ENCODE measurements at regions not wholly inside any gene's neighbourhood (a gene's known extent, or its start where the extent isn't known, plus 50 kb on each side); places are given as distances from the start of the nearest gene placed in this dataset.

- POLR2A ChIA-PET: no interaction called here
- no peak for TF ChIP-seq EZH2 (IDR thresholded peaks at IDR 0.05; ENCODE audit: borderline replicate concordance, low read depth, low read length, severe bottlenecking)
- TF ChIP-seq POLR2A (IDR thresholded peaks at IDR 0.05; ENCODE audit: low read depth, low read length): no peak
- Histone ChIP-seq H4K20me1 (replicated peaks; ENCODE audit: control insufficient read depth, extremely low read depth, insufficient read depth, low read length) (no peaks in the 10 kb centered on the region), H3K36me3 (ENCODE audit: control insufficient read depth in 2 of 2, extremely low read depth in 1 of 2, insufficient read depth in 2 of 2, low read length in 2 of 2) (no peaks in the 10 kb centered on the region), H3K27me3 (ENCODE audit: control insufficient read depth in 2 of 2, insufficient read depth in 2 of 2, low read length in 2 of 2) (no peaks in the 10 kb centered on the region), H3K9me3 (replicated peaks; ENCODE audit: control insufficient read depth, insufficient read depth, low read length) (peaks cover 4% of the 10 kb centered on the region), H2AFZ (ENCODE audit: low read depth, low read length) (no peak overlapping the region), H3K9me1 (replicated peaks; ENCODE audit: control insufficient read depth, extremely low read depth, insufficient read depth, low read length) (no peaks in the 10 kb centered on the region), H3K79me2 (ENCODE audit: control insufficient read depth, insufficient read depth, low read length) (no peaks in the 10 kb centered on the region), H3K27ac (ENCODE audit: insufficient read depth, low read depth, low read length) (no peak overlapping the region), H3K4me2 (ENCODE audit: insufficient read depth, low read length) (no peak overlapping the region), H3K4me3 (replicated peaks in 1 of 3; ENCODE audit: insufficient read depth in 1 of 3, low read depth in 1 of 3, low read length in 3 of 3) (no peak overlapping the region), H3K9ac (replicated peaks; ENCODE audit: extremely low read depth, insufficient read depth, low read length) (no peak overlapping the region), H3K4me1 (ENCODE audit: control insufficient read depth, extremely low read depth, insufficient read depth, low read length) (no peaks in the 10 kb centered on the region)
- FAIRE-seq (no peak), DNase-seq (ENCODE audit: low read depth, low spot score) (no peak)
- intact Hi-C loops (cut with micrococcal nuclease): no loop called here
- CTCF ChIA-PET: no interaction called here
- no TSS peak for BruUV-seq (replicated peaks)
- dilution Hi-C loops (cut with MboI; ENCODE audit: extremely low pct_ligation_motif_present, low sequenced_read_pairs): no loop called here
Measured at GRCh38 chr16:6493555-6493954, 839.1 kb upstream of the RBFOX1 start.

- no peaks in the 10 kb centered on the region for H3K9me1 ChIP-seq (replicated peaks; ENCODE audit: control insufficient read depth, extremely low read depth, insufficient read depth, low read length)
- H4K20me1 ChIP-seq (replicated peaks; ENCODE audit: control insufficient read depth, extremely low read depth, insufficient read depth, low read length): no peaks in the 10 kb centered on the region
- no peaks in the 10 kb centered on the region for H3K27me3 ChIP-seq (ENCODE audit: control insufficient read depth in 2 of 2, insufficient read depth in 2 of 2, low read length in 2 of 2)
- dilution Hi-C loops (cut with MboI; ENCODE audit: extremely low pct_ligation_motif_present, low sequenced_read_pairs) (no loop called here), intact Hi-C loops (cut with micrococcal nuclease) (no loop called here)
- TF ChIP-seq FOS (IDR thresholded peaks at IDR 0.05; ENCODE audit: borderline replicate concordance, insufficient read depth, low read length) (no peak), POLR2A (IDR thresholded peaks at IDR 0.05; ENCODE audit: low read depth, low read length) (no peak), MYC (IDR thresholded peaks at IDR 0.05; ENCODE audit: low read depth, low read length) (no peak), GATA2 (IDR thresholded peaks at IDR 0.05; ENCODE audit: insufficient read depth, insufficient read length, low read depth, low read length) (no peak), EZH2 (IDR thresholded peaks at IDR 0.05; ENCODE audit: borderline replicate concordance, low read depth, low read length, severe bottlenecking) (no peak)
- TF ChIP-seq, protein P1, sequence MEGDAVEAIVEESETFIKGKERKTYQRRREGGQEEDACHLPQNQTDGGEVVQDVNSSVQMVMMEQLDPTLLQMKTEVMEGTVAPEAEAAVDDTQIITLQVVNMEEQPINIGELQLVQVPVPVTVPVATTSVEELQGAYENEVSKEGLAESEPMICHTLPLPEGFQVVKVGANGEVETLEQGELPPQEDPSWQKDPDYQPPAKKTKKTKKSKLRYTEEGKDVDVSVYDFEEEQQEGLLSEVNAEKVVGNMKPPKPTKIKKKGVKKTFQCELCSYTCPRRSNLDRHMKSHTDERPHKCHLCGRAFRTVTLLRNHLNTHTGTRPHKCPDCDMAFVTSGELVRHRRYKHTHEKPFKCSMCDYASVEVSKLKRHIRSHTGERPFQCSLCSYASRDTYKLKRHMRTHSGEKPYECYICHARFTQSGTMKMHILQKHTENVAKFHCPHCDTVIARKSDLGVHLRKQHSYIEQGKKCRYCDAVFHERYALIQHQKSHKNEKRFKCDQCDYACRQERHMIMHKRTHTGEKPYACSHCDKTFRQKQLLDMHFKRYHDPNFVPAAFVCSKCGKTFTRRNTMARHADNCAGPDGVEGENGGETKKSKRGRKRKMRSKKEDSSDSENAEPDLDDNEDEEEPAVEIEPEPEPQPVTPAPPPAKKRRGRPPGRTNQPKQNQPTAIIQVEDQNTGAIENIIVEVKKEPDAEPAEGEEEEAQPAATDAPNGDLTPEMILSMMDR (IDR thresholded peaks at IDR 0.05; ENCODE audit: extremely low read depth in 1 of 2, insufficient read depth in 1 of 2, low read depth in 1 of 2, low read length in 2 of 2): no peak
- DNase-seq (ENCODE audit: low read depth, low spot score): no peak
- CTCF ChIA-PET: no interaction called here
- H3K36me3 ChIP-seq (ENCODE audit: control insufficient read depth in 2 of 2, extremely low read depth in 1 of 2, insufficient read depth in 2 of 2, low read length in 2 of 2): no peaks in the 10 kb centered on the region
- peaks cover 6% of the 10 kb centered on the region for H3K9me3 ChIP-seq (replicated peaks; ENCODE audit: control insufficient read depth, insufficient read depth, low read length)
- no peak overlapping the region for H3K27ac ChIP-seq (ENCODE audit: insufficient read depth, low read depth, low read length)
- no peak overlapping the region for H2AFZ ChIP-seq (ENCODE audit: low read depth, low read length)
- BruUV-seq (replicated peaks): no TSS peak
- H3K4me1 ChIP-seq (ENCODE audit: control insufficient read depth, extremely low read depth, insufficient read depth, low read length): no peaks in the 10 kb centered on the region
- H3K4me3 ChIP-seq (replicated peaks in 1 of 3; ENCODE audit: insufficient read depth in 1 of 3, low read depth in 1 of 3, low read length in 3 of 3): no peak overlapping the region
- POLR2A ChIA-PET: no interaction called here
- no peak overlapping the region for H3K9ac ChIP-seq (replicated peaks; ENCODE audit: extremely low read depth, insufficient read depth, low read length)
- H3K4me2 ChIP-seq (ENCODE audit: insufficient read depth, low read length): no peak overlapping the region
- no peaks in the 10 kb centered on the region for H3K79me2 ChIP-seq (ENCODE audit: control insufficient read depth, insufficient read depth, low read length)
- FAIRE-seq: no peak
Measured at GRCh38 chr16:6492742-6493141, 839.9 kb upstream of the RBFOX1 start.
